Nephron (organoid): ENCODE measurements at regions not wholly inside any gene's neighbourhood (a gene's known extent, or its start where the extent isn't known, plus 50 kb on each side); places are given as distances from the start of the nearest gene placed in this dataset.

Experiments
- H3K27ac Mint-ChIP-seq, 3 experiments: 2 replicates each; pipeline ENCODE4 v1.8.0; 2020; ENCODE audit warnings: mixed read lengths in 3 of 3, mild to moderate bottlenecking in 2 of 3, moderate library complexity in 1 of 3
- H3K27me3 Mint-ChIP-seq: 2 replicates; pipeline ENCODE4 v1.8.0; 2021; ENCODE audit warnings: low read depth, mild to moderate bottlenecking, moderate library complexity, mixed read lengths
- H3K36me3 Mint-ChIP-seq: 2 replicates; pipeline ENCODE4 v1.8.0; 2020; ENCODE audit warnings: low read depth, mixed read lengths
- H3K4me1 Mint-ChIP-seq: 2 replicates; pipeline ENCODE4 v1.8.0; 2020; ENCODE audit warnings: mixed read lengths
- H3K4me3 Mint-ChIP-seq, 3 experiments: 2 replicates each; pipeline ENCODE4 v1.8.0; 2020; ENCODE audit warnings: mild to moderate bottlenecking in 3 of 3, mixed read lengths in 3 of 3, moderate library complexity in 2 of 3
- H3K9me3 Mint-ChIP-seq: 2 replicates; pipeline ENCODE4 v1.8.0; 2020; ENCODE audit warnings: mixed read lengths
- CTCF ChIP-seq, 3 experiments: fragments of 200-600 bp; sonication (generic); IDR thresholded peaks; one replicate each; pipeline ENCODE4 v1.5.0; 2021; ENCODE audit warnings: antibody characterized with exemption in 3 of 3; ENCODE audit not compliant: unreplicated experiment in 3 of 3

GRCh38 chr6:78476561-78476960 lies 390.8 kb upstream of the IRAK1BP1 start:
- no peaks in the 10 kb centered on the region for H3K4me1 Mint-ChIP-seq
- no peak overlapping the region for H3K4me3 Mint-ChIP-seq
- no peak overlapping the region for H3K27ac Mint-ChIP-seq
- no peaks in the 10 kb centered on the region for H3K27me3 Mint-ChIP-seq
- peaks cover 3% of the 10 kb centered on the region for H3K9me3 Mint-ChIP-seq
- H3K36me3 Mint-ChIP-seq: no peaks in the 10 kb centered on the region
- no peak for TF ChIP-seq CTCF (IDR thresholded peaks at IDR 0.05; ENCODE audit: unreplicated experiment in 3 of 3)

GRCh38 chr6:78482801-78483552 lies 384.4 kb upstream of the IRAK1BP1 start:
- H3K36me3 Mint-ChIP-seq: no peaks in the 10 kb centered on the region
- no peaks in the 10 kb centered on the region for H3K4me1 Mint-ChIP-seq
- TF ChIP-seq CTCF (IDR thresholded peaks at IDR 0.05; ENCODE audit: unreplicated experiment in 3 of 3): no peak
- no peaks in the 10 kb centered on the region for H3K9me3 Mint-ChIP-seq
- no peaks in the 10 kb centered on the region for H3K27me3 Mint-ChIP-seq
- H3K4me3 Mint-ChIP-seq: no peak overlapping the region
- H3K27ac Mint-ChIP-seq: no peak overlapping the region

GRCh38 chr6:78483553-78484197 lies 383.7 kb upstream of the IRAK1BP1 start:
- no peaks in the 10 kb centered on the region for H3K4me1 Mint-ChIP-seq
- no peak overlapping the region for H3K27ac Mint-ChIP-seq
- no peaks in the 10 kb centered on the region for H3K36me3 Mint-ChIP-seq
- no peak for TF ChIP-seq CTCF (IDR thresholded peaks at IDR 0.05; ENCODE audit: unreplicated experiment in 3 of 3)
- H3K9me3 Mint-ChIP-seq: no peaks in the 10 kb centered on the region
- H3K27me3 Mint-ChIP-seq: no peaks in the 10 kb centered on the region
- no peak overlapping the region for H3K4me3 Mint-ChIP-seq

- no peaks in the 10 kb centered on the region for H3K4me1 Mint-ChIP-seq
- H3K4me3 Mint-ChIP-seq: no peak overlapping the region
- H3K36me3 Mint-ChIP-seq: no peaks in the 10 kb centered on the region
- TF ChIP-seq CTCF (IDR thresholded peaks at IDR 0.05; ENCODE audit: unreplicated experiment in 3 of 3): no peak
- H3K9me3 Mint-ChIP-seq: no peaks in the 10 kb centered on the region
- H3K27ac Mint-ChIP-seq: no peak overlapping the region
- H3K27me3 Mint-ChIP-seq: no peaks in the 10 kb centered on the region
Observed at GRCh38 chr6:78484198-78485064, 382.9 kb upstream of the IRAK1BP1 start.

GRCh38 chr6:78487401-78487800 lies 379.9 kb upstream of the IRAK1BP1 start:
- H3K9me3 Mint-ChIP-seq: no peaks in the 10 kb centered on the region
- no peak overlapping the region for H3K4me3 Mint-ChIP-seq
- H3K4me1 Mint-ChIP-seq: no peaks in the 10 kb centered on the region
- H3K27ac Mint-ChIP-seq: no peak overlapping the region
- no peaks in the 10 kb centered on the region for H3K27me3 Mint-ChIP-seq
- H3K36me3 Mint-ChIP-seq: no peaks in the 10 kb centered on the region
- TF ChIP-seq CTCF (IDR thresholded peaks at IDR 0.05; ENCODE audit: unreplicated experiment in 3 of 3): no peak
